BE2C (cell line): ENCODE measurements at regions not wholly inside any gene's neighbourhood (a gene's known extent, or its start where the extent isn't known, plus 50 kb on each side); places are given as distances from the start of the nearest gene placed in this dataset.

Experiments used
- DNase-seq: peaks from one replicate; pipeline ENCODE4 v3.0.0-alpha.2; 2020
- H3K27me3 ChIP-seq: fragments of 250-450 bp; sonication (Bioruptor Pico); 2 replicates; pipeline ENCODE4 v1.5.1; 2020; ENCODE audit warnings: mild to moderate bottlenecking
- H3K36me3 ChIP-seq: fragments of 250-450 bp; sonication (Bioruptor Pico); 2 replicates; pipeline ENCODE4 v1.5.1; 2020; ENCODE audit warnings: mild to moderate bottlenecking
- H3K4me1 ChIP-seq: fragments of 250-450 bp; sonication (Bioruptor Pico); 2 replicates; pipeline ENCODE4 v1.5.1; 2020
- H3K4me3 ChIP-seq: 2 replicates; pipeline ENCODE4 v1.5.1; 2011; ENCODE audit warnings: low read depth, low read length
- H3K9me3 ChIP-seq: fragments of 250-450 bp; sonication (Bioruptor Pico); 2 replicates; pipeline ENCODE4 v1.5.1; 2020
- TF ChIP-seq, protein P1 (sequence below): IDR thresholded peaks from 2 replicates; pipeline ENCODE4 v1.5.1; 2012; ENCODE audit warnings: mild to moderate bottlenecking, low read depth, low read length

DNA sequence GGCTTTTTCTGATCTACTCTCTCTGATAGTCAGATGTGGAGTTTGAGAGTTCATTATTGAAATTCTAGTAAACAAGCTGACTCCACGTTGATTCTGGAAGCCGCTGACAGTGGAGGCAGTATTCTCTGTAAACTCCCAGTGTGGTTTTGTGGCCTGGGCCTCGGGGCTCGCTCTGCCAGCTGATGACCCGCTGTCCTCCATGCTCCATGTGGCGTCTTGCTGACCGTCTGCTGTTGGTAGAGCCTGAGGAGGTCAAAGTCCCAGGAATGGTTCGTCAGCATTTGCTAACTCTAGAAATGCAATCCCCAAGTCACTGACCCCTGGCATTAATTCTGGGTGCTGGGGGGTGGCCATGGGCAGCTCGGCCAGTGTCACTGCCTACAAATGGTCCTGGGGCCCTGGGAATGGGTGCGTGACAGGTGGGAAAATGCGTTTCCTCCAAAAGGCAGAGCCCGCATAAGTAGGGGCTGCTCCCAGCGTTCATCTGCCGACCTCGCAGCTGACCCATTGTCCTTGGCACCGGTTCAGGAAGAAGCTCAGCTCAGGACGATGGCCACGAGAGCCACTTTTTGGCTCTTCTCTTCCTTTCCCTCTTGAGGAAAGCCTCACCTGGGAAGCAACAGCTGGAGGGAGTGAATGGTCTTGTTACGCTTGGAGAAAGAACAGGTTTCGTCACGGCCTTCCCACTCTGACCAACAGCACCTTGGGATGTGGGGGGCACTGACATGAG lies 55.1 kb downstream of the MRPL36 start:
- TF ChIP-seq, protein P1, sequence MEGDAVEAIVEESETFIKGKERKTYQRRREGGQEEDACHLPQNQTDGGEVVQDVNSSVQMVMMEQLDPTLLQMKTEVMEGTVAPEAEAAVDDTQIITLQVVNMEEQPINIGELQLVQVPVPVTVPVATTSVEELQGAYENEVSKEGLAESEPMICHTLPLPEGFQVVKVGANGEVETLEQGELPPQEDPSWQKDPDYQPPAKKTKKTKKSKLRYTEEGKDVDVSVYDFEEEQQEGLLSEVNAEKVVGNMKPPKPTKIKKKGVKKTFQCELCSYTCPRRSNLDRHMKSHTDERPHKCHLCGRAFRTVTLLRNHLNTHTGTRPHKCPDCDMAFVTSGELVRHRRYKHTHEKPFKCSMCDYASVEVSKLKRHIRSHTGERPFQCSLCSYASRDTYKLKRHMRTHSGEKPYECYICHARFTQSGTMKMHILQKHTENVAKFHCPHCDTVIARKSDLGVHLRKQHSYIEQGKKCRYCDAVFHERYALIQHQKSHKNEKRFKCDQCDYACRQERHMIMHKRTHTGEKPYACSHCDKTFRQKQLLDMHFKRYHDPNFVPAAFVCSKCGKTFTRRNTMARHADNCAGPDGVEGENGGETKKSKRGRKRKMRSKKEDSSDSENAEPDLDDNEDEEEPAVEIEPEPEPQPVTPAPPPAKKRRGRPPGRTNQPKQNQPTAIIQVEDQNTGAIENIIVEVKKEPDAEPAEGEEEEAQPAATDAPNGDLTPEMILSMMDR, result no peak
- no peak for DNase-seq
- no peaks in the 10 kb centered on the region for H3K4me1 ChIP-seq
- H3K4me3 ChIP-seq, result no peak overlapping the region
- H3K36me3 ChIP-seq, result no peaks in the 10 kb centered on the region
- no peaks in the 10 kb centered on the region for H3K9me3 ChIP-seq
- peaks cover 34% of the 10 kb centered on the region for H3K27me3 ChIP-seq

DNA sequence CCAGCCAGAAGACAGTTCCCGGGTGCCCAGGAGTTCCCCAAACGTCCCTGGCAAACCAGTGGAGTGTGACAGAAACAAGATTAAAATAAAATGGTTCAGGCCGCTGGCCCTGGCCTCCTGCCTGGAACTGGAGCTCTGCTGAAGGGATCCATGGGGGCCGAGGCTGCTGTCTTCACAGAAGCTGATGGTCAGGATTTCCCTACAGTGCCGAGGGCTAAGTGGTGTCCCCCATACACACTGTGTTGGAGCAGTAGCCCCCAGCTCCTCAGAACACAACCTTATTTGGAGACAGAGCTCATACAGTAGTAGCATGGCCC lies 55.9 kb downstream of the MRPL36 start:
- TF ChIP-seq, protein P1, result no peak
- Histone ChIP-seq H3K27me3 (peaks cover 29% of the 10 kb centered on the region), H3K4me1 (no peaks in the 10 kb centered on the region), H3K4me3 (no peak overlapping the region), H3K36me3 (no peaks in the 10 kb centered on the region), H3K9me3 (no peaks in the 10 kb centered on the region)
- no peak for DNase-seq

DNA sequence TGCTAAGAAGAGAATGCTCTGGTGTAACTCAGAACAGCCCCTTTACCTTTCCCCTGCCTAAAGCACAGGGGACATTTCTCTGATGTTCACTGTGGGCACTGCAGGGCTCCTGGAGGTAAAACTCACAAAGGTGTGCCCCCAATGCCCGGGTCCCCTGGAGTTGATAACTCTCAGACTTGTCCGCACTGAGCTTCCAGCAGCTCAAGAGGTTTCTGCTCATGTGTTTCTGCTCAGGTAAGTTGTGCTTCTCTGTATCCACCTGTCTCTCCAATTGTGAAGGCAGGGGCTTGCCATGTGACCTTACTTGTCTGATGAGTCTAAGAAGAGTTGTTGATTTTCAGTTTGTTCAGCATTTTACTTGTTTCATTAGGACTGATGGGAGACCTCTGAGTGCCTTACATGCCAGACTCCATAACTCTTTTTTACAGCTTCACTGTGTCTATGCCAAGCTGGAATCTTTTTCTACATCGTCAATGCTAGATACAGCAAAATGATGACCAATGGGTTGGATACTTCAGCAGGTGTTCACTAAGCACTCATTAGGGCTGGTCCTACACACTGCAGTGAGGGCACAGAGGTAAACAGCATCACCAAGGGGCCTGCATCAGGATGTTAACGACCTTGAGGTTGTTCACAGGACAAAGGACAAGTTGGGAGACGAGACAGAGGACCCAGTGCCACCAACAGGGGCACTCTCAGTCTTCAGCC lies 56.4 kb downstream of the MRPL36 start:
- Histone ChIP-seq H3K36me3 (no peaks in the 10 kb centered on the region), H3K4me3 (no peak overlapping the region), H3K9me3 (no peaks in the 10 kb centered on the region), H3K27me3 (peaks cover 29% of the 10 kb centered on the region), H3K4me1 (no peaks in the 10 kb centered on the region)
- DNase-seq, result no peak
- TF ChIP-seq, protein P1, result no peak

- DNase-seq, result no peak
- TF ChIP-seq, protein P1, result peak; percentile 58
- peaks cover 12% of the 10 kb centered on the region for H3K27me3 ChIP-seq
- no peak overlapping the region for H3K4me3 ChIP-seq
- H3K36me3 ChIP-seq, result no peaks in the 10 kb centered on the region
- no peaks in the 10 kb centered on the region for H3K4me1 ChIP-seq
- no peaks in the 10 kb centered on the region for H3K9me3 ChIP-seq
Observed at GRCh38 chr5:1737790-1738405, 61.7 kb downstream of the MRPL36 start.

GRCh38 chr5:1736889-1737711 lies 62.5 kb downstream of the MRPL36 start:
- no peaks in the 10 kb centered on the region for H3K36me3 ChIP-seq
- peaks cover 12% of the 10 kb centered on the region for H3K27me3 ChIP-seq
- TF ChIP-seq, protein P1, result no peak
- no peaks in the 10 kb centered on the region for H3K9me3 ChIP-seq
- H3K4me3 ChIP-seq, result no peak overlapping the region
- H3K4me1 ChIP-seq, result no peaks in the 10 kb centered on the region
- DNase-seq, result no peak
